ENCODE measurements at regions not wholly inside any gene's neighbourhood (a gene's known extent, or its start where the extent isn't known, plus 50 kb on each side); places are given as distances from the start of the nearest gene placed in this dataset.

DNA sequence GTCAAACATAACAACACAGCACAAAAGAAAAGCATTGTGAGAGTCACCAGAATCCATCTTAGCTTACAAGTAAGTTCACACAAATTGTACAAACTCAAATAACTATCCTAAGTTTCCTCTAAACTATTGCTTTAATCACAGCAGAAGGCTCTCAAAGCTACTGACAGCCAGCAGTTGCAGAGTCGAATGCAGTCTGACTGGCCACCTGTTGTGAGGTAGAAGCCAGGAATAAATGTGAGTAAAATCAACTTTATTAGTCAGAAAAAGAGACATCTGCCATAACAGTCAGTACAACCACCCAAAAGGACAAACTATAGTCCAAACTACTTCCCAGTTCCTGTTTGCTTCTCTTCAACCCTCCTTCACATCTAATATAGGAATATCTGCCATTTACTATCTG lies 231.7 kb upstream of the USP15 start:
- TF ChIP-seq, protein P1, sequence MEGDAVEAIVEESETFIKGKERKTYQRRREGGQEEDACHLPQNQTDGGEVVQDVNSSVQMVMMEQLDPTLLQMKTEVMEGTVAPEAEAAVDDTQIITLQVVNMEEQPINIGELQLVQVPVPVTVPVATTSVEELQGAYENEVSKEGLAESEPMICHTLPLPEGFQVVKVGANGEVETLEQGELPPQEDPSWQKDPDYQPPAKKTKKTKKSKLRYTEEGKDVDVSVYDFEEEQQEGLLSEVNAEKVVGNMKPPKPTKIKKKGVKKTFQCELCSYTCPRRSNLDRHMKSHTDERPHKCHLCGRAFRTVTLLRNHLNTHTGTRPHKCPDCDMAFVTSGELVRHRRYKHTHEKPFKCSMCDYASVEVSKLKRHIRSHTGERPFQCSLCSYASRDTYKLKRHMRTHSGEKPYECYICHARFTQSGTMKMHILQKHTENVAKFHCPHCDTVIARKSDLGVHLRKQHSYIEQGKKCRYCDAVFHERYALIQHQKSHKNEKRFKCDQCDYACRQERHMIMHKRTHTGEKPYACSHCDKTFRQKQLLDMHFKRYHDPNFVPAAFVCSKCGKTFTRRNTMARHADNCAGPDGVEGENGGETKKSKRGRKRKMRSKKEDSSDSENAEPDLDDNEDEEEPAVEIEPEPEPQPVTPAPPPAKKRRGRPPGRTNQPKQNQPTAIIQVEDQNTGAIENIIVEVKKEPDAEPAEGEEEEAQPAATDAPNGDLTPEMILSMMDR (conservative IDR thresholded peaks at IDR 0.05; ENCODE audit: low read length): no peak
- no peak for TF ChIP-seq EZH2phosphoT487 (IDR thresholded peaks at IDR 0.05; ENCODE audit: borderline replicate concordance, low read depth, low read length)

All from OCI-LY7 (cell line).